ENCODE measurements at regions not wholly inside any gene's neighbourhood (a gene's known extent, or its start where the extent isn't known, plus 50 kb on each side); places are given as distances from the start of the nearest gene placed in this dataset.

- CTCF ChIA-PET (ENCODE audit: partially characterized antibody) = no interaction called here
- H2BK15ac ChIP-seq (ENCODE audit: low read length) = no peak overlapping the region
- no peak overlapping the region for H2BK12ac ChIP-seq (ENCODE audit: low read depth, low read length)
- no peaks in the 10 kb centered on the region; the same call in 1 of the 2 replicates for H3K23me2 ChIP-seq (ENCODE audit: low read depth, low read length)
- H4K5ac ChIP-seq (ENCODE audit: insufficient read length, low read depth, low read length) = no peak overlapping the region
- H2AFZ ChIP-seq (ENCODE audit: low read length) = no peak overlapping the region
- H4K91ac ChIP-seq (replicated peaks; ENCODE audit: insufficient read length, low read length) = no peak overlapping the region
- H3K4me1 ChIP-seq (replicated peaks in 1 of 4; ENCODE audit: control insufficient read depth in 3 of 4, insufficient read depth in 4 of 4, low read length in 3 of 4) = no peaks in the 10 kb centered on the region
- H4K8ac ChIP-seq (ENCODE audit: extremely low read depth, insufficient read depth, low read length) = no peak overlapping the region
- no peak overlapping the region for H3K23ac ChIP-seq (ENCODE audit: insufficient read length)
- H4K20me1 ChIP-seq (replicated peaks in 1 of 2; ENCODE audit: control insufficient read depth in 1 of 2, insufficient read depth in 2 of 2, low read length in 2 of 2) = no peaks in the 10 kb centered on the region
- no peaks in the 10 kb centered on the region for H3K79me1 ChIP-seq (ENCODE audit: low read depth, low read length)
- no peak overlapping the region for H2BK120ac ChIP-seq (replicated peaks; ENCODE audit: low read depth, low read length)
- H3K18ac ChIP-seq (ENCODE audit: extremely low read depth, low read length) = no peak overlapping the region
- no peaks in the 10 kb centered on the region for H3K36me3 ChIP-seq (ENCODE audit: control insufficient read depth in 2 of 4, insufficient read depth in 4 of 4, low read length in 3 of 4)
- no peak overlapping the region for H3K4me2 ChIP-seq (ENCODE audit: insufficient read depth in 1 of 2, low read depth in 2 of 2, low read length in 2 of 2)
- POLR2A ChIA-PET (ENCODE audit: partially characterized antibody) = no interaction called here
- no peak overlapping the region for H2BK5ac ChIP-seq (ENCODE audit: low read depth, low read length)
- TF ChIP-seq KDM4A (IDR thresholded peaks at IDR 0.05; ENCODE audit: low read depth, low read length, severe bottlenecking) (no peak), CEBPB (IDR thresholded peaks at IDR 0.05; ENCODE audit: low read depth, low read length) (no peak)
- no peaks in the 10 kb centered on the region for H3K27me3 ChIP-seq (replicated peaks in 1 of 4; ENCODE audit: control insufficient read depth in 3 of 4, extremely low read depth in 1 of 4, insufficient read depth in 3 of 4, low read length in 3 of 4)
- no peak overlapping the region for H2BK20ac ChIP-seq (ENCODE audit: low read length)
- WGBS, 2 experiments (ENCODE audit: extremely low coverage in 1 of 2, insufficient coverage in 1 of 2, insufficient read length in 1 of 2, insufficient replicate concordance in 2 of 2, low coverage in 1 of 2, low lambda C conversion rate in 2 of 2, missing lambda C conversion rate in 1 of 2) = 91% methylated on average over 4 of the region's 4 CpGs; no CpG with 5 or more reads in 1 of the 2 experiments
- H3K4me3 ChIP-seq (ENCODE audit: extremely low read depth in 1 of 4, insufficient read depth in 2 of 4, low read depth in 3 of 4, low read length in 4 of 4) = no peak overlapping the region
- DNase-seq (ENCODE audit: low read depth in 1 of 2, low spot score in 2 of 2) (no peak), FAIRE-seq (no peak)
- no peaks in the 10 kb centered on the region for H3K9me3 ChIP-seq (ENCODE audit: insufficient read depth in 2 of 2, low read depth in 1 of 2, low read length in 1 of 2)
- H3K79me2 ChIP-seq (ENCODE audit: control insufficient read depth in 1 of 2, insufficient read depth in 2 of 2, low read length in 2 of 2) = no peaks in the 10 kb centered on the region
- no peak overlapping the region for H2AK5ac ChIP-seq (ENCODE audit: low read depth, low read length)
- H3K14ac ChIP-seq (ENCODE audit: insufficient read length) = no peak overlapping the region
- no peak overlapping the region for H3K4ac ChIP-seq (replicated peaks; ENCODE audit: insufficient read length, low read depth, low read length)
- no peak overlapping the region for H3K27ac ChIP-seq (ENCODE audit: low read depth, low read length)
- no peak overlapping the region for H3K9ac ChIP-seq (replicated peaks in 1 of 4; ENCODE audit: extremely low read depth in 1 of 4, low read depth in 3 of 4, low read length in 3 of 4)
- no peak overlapping the region for H3K56ac ChIP-seq (replicated peaks; ENCODE audit: insufficient read length, low read depth, low read length)
Measured at GRCh38 chr14:51481643-51482042, 170.1 kb upstream of the FRMD6 start.

All from H1 (cell line).